SU-DHL-6 (cell line): ENCODE measurements at regions not wholly inside any gene's neighbourhood (a gene's known extent, or its start where the extent isn't known, plus 50 kb on each side); places are given as distances from the start of the nearest gene placed in this dataset.

Experiments
- EZH2phosphoT487 ChIP-seq: fragments of 200-600 bp; sonication (generic), shearing (Covaris generic); conservative IDR thresholded peaks from 2 replicates; pipeline ENCODE4 v1.6.1; 2018; ENCODE audit warnings: mild to moderate bottlenecking, antibody characterized with exemption, low read length, moderate library complexity, mixed read lengths
- TF ChIP-seq, protein P1 (sequence below): fragments of 200-600 bp; sonication (generic); IDR thresholded peaks from one replicate; pipeline ENCODE4 v1.5.1; 2017; ENCODE audit warnings: antibody characterized with exemption, mild to moderate bottlenecking, low read length, moderate library complexity; ENCODE audit not compliant: insufficient read depth, poor library complexity, severe bottlenecking

DNA sequence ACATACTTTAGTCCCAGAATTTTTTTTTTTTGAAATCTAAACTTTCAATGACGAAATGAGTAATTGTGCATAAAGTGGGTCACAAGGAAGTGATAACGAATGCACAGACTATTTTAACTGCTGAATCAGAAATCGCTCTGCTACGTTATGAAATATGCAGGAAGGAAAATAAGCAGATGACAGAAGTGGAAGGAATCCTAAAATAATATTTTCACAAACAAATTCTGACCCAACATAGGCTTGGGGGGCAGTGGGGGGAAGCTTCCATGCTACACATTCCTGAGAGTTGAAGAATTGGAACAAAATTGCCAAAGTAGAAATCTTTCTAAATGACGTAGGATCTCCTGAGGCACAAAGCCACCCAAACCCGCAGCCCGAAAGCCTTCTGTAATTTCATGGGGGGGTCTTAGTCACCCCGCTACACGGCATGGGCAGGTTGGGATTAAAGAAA, 89.6 kb downstream of the ARF6 start:
- TF ChIP-seq, protein P1, sequence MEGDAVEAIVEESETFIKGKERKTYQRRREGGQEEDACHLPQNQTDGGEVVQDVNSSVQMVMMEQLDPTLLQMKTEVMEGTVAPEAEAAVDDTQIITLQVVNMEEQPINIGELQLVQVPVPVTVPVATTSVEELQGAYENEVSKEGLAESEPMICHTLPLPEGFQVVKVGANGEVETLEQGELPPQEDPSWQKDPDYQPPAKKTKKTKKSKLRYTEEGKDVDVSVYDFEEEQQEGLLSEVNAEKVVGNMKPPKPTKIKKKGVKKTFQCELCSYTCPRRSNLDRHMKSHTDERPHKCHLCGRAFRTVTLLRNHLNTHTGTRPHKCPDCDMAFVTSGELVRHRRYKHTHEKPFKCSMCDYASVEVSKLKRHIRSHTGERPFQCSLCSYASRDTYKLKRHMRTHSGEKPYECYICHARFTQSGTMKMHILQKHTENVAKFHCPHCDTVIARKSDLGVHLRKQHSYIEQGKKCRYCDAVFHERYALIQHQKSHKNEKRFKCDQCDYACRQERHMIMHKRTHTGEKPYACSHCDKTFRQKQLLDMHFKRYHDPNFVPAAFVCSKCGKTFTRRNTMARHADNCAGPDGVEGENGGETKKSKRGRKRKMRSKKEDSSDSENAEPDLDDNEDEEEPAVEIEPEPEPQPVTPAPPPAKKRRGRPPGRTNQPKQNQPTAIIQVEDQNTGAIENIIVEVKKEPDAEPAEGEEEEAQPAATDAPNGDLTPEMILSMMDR: no peak
- TF ChIP-seq EZH2phosphoT487: no peak
